NCI-H510A (cell line): ENCODE measurements at regions not wholly inside any gene's neighbourhood (a gene's known extent, or its start where the extent isn't known, plus 50 kb on each side); places are given as distances from the start of the nearest gene placed in this dataset.
"Not testable (repeated sequence)": the region's sequence is repeated elsewhere in the genome, so short reads cannot be mapped to it uniquely, and the experiment has no call there.

Experiments
- DNase-seq: peaks from one replicate; lab custom pipeline; 2025; lab: John Stamatoyannopoulos, UW

- no peak for DNase-seq
These were observed 194.0 kb downstream of the CASP12 start for GRCh38 chr11:104704146-104704830.

- no peak for DNase-seq
These were observed 197.7 kb downstream of the CASP12 start for GRCh38 chr11:104700609-104701008.

- DNase-seq: no peak
These were observed 198.3 kb downstream of the CASP12 start for GRCh38 chr11:104699981-104700380.

- DNase-seq: no peak
These were observed 203.2 kb downstream of the CASP12 start for GRCh38 chr11:104695065-104695463.

- DNase-seq: no peak
These were observed 203.8 kb downstream of the CASP12 start for GRCh38 chr11:104694259-104695064.

- DNase-seq: no peak
These were observed 205.5 kb downstream of the CASP12 start for GRCh38 chr11:104692751-104693150.

GRCh38 chr11:104691129-104691528 is 207.1 kb downstream of the CASP12 start:
- no peak for DNase-seq

- DNase-seq: no peak
These were observed 208.0 kb downstream of the CASP12 start for GRCh38 chr11:104690241-104690640.

- no peak for DNase-seq
These were observed 209.5 kb downstream of the CASP12 start for GRCh38 chr11:104688731-104689130.

- DNase-seq: no peak
These were observed 216.1 kb downstream of the CASP12 start for GRCh38 chr11:104682206-104682605.

- DNase-seq: no peak
These were observed 219.0 kb downstream of the CASP12 start for GRCh38 chr11:104679258-104679657.

- no peak for DNase-seq
These were observed 219.9 kb downstream of the CASP12 start for GRCh38 chr11:104678408-104678807.

- DNase-seq: not testable (repeated sequence)
These were observed 221.2 kb downstream of the CASP12 start for GRCh38 chr11:104677069-104677468.

GRCh38 chr11:104672897-104673296 is 225.4 kb downstream of the CASP12 start:
- DNase-seq: no peak

GRCh38 chr11:104668797-104669463 is 229.3 kb downstream of the CASP12 start:
- no peak for DNase-seq

GRCh38 chr11:104666624-104667023 is 231.6 kb downstream of the CASP12 start:
- no peak for DNase-seq

GRCh38 chr11:104665641-104666040 is 232.6 kb downstream of the CASP12 start:
- DNase-seq: no peak

- no peak for DNase-seq
These were observed 234.8 kb downstream of the CASP12 start for GRCh38 chr11:104663190-104664140.

- no peak for DNase-seq
These were observed 236.4 kb downstream of the CASP12 start for GRCh38 chr11:104661901-104662300.

GRCh38 chr11:104661471-104661870 is 236.8 kb downstream of the CASP12 start:
- DNase-seq: no peak

GRCh38 chr11:104658177-104658576 is 240.1 kb downstream of the CASP12 start:
- DNase-seq: no peak

- no peak for DNase-seq
These were observed 241.2 kb downstream of the CASP12 start for GRCh38 chr11:104657083-104657482.
